ENCODE measurements at regions not wholly inside any gene's neighbourhood (a gene's known extent, or its start where the extent isn't known, plus 50 kb on each side); places are given as distances from the start of the nearest gene placed in this dataset.

DNA sequence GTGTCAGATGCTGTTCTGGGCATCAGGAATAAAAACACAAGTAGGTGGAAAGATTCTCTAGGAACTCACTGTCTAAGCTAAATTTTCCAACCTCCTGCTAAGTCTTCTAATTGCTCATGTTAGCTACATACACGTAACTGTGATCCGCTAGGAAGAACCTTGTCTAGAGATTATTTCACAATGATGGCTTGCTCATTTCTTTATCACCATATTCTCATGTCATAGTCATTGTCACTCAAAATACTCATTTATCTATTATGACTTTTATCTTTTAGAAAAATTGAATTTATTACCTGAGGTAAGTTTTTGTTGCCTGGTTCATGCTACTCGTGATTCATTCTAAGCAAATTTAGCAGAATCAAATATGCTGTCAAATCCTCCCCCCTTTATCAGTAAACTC, 1402.4 kb upstream of the FLRT2 start:
- DNase-seq, result no peak

GRCh38 chr14:84128050-84128449, 1401.9 kb upstream of the FLRT2 start:
- DNase-seq, result no peak

DNA sequence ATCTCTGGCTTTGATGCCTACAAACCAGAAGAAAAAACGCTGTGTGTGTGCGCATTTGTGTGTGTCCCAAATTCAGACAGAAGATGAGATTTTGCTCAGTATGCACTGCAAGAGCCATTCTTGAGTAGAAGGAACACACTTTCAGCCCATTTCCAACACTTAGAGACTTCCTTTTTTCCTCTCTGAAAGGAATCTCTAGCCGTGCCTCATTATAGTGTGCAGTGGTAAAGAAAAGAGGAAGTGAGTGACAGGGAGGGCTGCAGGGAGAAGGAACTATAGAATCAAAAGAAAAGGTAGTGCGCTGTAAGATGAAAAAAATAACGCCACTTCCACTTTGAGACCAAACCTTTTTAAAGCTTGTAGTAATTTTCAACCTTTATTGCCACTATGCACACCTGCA, 1400.9 kb upstream of the FLRT2 start:
- DNase-seq, result no peak

DNA sequence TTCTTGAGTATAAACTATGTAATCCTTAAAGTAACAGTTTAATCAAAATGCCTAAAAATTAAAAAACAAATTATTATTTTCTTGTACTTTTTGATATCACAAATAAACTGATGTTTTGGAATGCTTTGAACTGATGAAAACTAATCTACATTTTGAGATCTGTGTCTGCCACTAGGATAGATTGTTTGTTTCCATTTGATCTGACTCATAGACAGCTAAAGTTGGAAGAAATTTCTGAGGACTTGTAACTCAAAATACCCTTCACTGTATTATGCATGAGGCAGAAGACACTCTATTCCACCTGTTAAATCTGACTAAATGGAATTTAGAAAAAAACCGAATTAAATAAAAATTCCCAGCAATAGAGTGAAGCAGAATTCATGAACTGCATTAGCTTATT, 1400.0 kb upstream of the FLRT2 start:
- no peak for DNase-seq

DNA sequence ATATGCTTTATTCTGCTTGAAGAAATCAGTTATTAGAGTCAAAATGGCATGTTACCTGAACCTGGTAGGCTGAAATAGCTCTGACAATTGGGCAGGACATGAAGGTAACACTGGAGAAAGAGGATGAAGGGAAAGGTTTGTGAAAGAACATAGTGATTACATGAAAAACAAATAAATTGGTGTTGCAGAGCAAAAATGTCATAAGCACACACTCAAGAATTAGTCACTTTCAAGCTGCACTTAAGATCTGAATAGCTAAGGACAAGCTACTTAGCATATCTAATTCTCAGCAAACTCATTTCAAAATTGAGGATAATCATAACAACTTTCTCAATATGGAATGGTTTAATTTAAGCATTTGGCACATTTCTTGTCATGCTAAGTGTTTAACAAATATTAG, 1398.0 kb upstream of the FLRT2 start:
- no peak for DNase-seq

GRCh38 chr14:84144166-84144565, 1385.8 kb upstream of the FLRT2 start:
- DNase-seq, result peak; percentile 88

- DNase-seq, result no peak
Measured at GRCh38 chr14:84152452-84152851, 1377.5 kb upstream of the FLRT2 start.

DNA sequence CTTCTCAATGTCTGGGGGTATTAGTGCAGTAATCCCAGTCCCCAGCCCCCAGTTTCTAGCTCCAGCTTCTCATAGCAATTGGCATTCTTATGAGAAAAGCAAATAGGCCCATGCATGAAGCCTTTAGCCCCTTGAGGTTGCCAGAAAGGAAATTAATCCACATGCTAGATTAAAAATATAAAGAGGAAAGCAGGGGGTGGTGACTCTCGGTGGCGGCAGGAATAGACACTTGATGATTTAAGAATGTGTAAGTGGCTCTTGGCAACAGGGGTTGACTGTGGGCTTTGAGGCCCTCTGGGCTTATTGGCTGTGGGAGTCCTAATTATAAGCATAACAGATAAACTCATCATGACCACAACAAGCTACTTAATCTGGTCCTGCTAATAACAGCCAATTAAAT, 1367.3 kb upstream of the FLRT2 start:
- DNase-seq, result no peak

- DNase-seq, result no peak
Measured at GRCh38 chr14:84167026-84167425, 1362.9 kb upstream of the FLRT2 start.

DNA sequence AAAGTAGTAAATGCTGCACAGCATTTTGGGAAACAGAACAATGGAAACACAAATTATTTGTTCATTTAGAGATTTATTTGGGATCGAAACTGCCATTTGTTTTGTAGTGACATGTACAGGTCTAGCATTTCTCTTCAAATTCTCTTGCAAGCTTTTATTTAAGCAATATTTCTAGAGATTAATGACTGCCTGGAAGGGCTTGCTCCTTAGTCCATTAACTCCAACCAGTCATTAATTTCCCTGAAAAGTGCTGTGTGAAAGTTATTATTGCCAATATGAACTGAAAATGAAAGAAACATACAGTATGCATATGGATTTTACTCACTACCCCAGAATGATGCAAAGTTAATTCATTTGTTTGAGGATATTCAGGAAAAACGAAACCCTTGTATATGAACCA, 1349.6 kb upstream of the FLRT2 start:
- no peak for DNase-seq

DNA sequence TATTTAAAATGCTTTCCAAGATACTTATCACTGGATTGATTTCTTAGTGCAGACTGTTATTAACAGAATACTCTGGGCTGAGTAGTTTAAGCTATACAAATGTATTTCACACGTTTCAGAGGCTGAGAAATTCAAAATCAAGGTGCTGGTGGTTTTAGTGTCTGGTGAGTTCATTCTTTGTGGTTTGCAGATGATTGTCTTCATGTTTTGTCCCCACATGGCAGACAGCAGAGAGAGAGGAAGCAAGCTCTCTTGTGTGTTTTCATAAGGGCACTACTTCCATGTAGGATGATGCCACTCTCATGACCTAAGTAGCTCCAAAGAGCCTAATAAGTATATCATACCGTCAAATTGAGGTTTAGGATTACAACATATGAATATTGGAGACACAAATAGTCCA, 1348.9 kb upstream of the FLRT2 start:
- peak; percentile 1 for DNase-seq

GRCh38 chr14:84195514-84195913, 1334.4 kb upstream of the FLRT2 start:
- DNase-seq, result no peak

DNA sequence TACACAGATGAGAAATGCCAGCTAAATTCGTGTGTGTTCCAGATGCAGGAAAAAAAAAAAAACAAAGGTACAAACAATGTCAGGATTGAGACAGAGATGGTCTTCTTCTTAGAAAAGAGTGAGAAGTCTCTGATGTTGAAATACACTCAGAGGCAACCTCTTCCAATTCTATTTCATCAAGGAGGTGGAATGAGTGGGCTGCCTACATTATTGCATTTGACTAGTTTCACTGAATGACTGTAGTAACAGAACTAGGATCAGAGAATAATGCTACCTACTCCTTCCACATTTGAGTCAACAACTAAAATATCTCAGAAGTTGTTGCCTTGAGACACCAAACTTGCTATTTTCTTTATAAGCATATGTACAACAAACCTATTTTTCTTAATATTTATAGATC, 1332.2 kb upstream of the FLRT2 start:
- no peak for DNase-seq

- DNase-seq, result peak; percentile 3
Measured at GRCh38 chr14:84202486-84202885, 1327.5 kb upstream of the FLRT2 start.

DNA sequence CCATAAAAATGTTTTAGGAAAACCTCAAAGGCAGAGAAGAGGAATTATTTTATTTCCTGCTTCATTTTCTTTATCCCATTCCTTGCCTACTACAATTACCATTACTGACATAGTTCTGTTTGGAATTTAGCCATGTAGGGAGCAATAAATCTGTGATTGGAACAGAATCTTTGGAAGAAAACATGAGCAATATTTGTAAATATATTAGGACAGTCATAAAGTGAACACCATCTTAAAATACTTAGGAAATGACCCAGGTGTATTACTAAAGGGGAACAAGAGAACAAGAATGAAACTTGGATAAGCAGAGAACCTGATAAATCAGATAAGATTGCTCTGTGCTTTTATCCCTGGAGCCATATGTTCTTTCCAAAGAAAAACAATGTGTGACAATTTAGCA, 1326.0 kb upstream of the FLRT2 start:
- DNase-seq, result no peak

DNA sequence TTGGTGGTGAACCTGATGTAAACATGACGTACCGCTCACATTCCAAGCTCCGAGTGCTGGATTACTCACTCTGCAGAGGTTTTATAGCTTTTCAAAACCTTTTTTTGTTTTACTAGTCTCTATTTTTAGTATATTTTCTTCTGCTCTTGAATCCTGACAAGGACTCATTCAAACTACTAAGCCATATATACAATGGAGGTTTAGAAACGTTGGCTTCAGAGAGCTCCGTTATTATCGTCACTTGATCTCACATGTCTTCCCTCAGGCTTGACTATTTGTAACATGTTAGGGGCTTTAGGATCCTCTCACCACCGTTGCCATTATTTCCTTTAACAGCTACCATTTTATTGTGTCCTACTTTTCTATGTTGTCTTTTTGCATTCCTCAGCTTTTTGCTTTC, 1321.5 kb upstream of the FLRT2 start:
- DNase-seq, result no peak

DNA sequence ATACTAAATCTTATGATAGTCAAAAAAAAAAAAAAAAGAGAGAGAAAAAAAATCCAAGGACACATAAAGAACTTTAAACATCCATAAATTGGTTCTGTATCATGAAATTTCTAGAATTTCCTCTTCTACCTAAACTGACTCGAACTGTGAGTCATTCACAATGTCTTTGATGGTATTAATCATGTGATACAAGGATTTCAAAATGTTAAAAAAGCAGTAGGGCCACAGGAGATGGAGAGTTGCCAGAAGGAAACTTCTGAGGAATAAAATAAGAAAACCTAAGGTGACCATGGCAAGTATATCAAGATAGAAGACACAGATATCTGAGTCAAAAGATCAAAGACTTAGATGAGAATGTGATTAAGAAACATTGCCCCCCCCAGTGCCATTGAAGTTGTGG, 1320.9 kb upstream of the FLRT2 start:
- no peak for DNase-seq

DNA sequence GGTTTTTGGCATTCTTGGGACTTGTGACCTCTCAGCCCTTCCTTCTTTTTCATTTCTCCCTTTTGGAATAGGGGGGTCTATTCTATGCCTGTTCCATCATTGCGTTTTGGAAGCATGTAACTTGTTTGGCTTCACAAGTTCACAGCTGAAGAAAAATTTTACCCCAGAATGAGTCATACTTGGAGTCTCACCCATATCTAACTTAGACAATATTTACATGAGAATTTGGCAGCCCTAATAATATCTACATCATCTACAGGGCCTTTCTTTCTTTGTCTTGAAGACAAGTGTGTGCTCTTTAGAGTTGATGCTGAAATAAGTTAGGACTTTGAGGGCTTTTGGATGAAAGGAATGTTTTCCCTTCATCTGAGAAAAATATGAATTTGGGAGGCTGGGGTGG, 1312.9 kb upstream of the FLRT2 start:
- DNase-seq, result peak; percentile 17

DNA sequence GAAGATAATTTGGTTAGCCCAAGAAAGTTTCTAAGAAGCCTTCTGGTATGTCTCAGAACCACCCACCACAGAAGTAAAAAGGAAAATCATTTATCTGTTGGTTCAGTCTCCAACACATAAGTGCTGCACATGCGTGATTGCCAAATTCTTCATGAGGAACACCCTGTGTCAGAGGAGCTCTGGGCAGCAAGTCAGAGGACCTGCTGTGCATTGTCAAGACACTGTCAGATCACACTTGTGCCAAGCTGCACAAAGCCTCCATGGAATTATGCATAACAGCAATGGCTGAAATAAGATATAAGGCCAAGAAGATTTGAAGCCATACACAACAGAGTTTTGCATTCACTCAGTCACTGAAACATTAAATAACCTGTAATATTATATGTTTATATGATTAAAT, 1304.7 kb upstream of the FLRT2 start:
- no peak for DNase-seq

DNA sequence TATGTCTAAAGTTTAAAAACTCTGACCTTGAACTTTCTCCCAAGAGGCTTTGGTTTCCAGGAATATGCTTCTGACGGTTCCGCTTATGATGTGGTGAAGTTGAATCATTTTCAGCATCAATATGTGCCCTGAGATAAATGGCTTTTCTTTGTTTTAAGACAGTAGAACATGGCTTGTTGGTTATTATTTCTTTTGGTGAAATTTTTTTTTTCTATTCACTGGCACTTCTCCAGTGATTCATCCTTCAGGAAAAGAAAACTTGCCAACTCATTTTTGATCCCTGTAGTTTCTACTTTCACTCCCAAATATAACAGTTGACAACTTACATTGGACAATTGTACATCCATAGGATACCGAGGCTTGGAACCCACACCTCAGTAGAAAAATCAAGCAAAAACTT, 1301.2 kb upstream of the FLRT2 start:
- DNase-seq, result peak; percentile 21

DNA sequence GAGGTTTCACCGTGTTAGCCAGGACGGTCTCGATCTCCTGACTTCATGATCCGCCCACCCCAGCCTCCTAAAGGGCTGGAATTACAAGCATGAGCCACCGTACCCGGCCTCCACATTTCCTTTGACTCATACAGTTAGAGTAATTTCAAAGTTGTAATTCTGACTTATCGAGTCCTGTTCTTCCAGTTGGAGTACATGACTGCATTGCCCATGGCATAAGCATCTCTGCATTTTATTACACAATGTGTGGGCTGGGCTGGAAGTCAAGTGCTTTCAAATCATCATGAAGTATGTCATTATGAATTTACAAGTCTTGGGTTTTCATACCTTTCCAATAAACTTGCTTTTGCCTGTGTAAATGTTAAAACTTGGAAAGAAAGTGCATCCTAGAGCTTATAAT, 1295.7 kb upstream of the FLRT2 start:
- no peak for DNase-seq

GRCh38 chr14:84236290-84236689, 1293.7 kb upstream of the FLRT2 start:
- no peak for DNase-seq

GRCh38 chr14:84237881-84238280, 1292.1 kb upstream of the FLRT2 start:
- no peak for DNase-seq

GRCh38 chr14:84247693-84248092, 1282.3 kb upstream of the FLRT2 start:
- no peak for DNase-seq

DNA sequence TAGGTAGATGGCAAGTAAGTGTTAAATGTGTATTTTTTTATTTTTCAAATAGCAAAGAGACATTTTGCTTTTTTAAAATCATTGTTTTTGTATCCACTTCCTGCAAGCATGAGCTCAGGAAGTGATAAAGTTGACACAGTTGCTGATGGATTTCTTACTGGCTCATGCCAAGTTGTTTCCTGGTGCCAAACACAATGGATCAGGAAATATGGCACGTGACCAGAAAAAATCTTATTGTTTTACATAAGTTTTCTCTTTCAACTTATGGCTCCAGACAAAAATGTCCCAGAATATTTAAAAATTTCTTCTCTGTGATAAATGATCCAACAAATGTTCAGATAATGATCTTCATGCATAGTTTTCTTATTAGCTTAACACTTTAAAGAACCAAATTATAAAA, 1279.1 kb upstream of the FLRT2 start:
- no peak for DNase-seq

All from fibroblast of skin of back (primary cell).